ENCODE measurements at regions not wholly inside any gene's neighbourhood (a gene's known extent, or its start where the extent isn't known, plus 50 kb on each side); places are given as distances from the start of the nearest gene placed in this dataset.

GRCh38 chr10:113259576-113260226 is 293.2 kb upstream of the HABP2 start:
- no peak for DNase-seq (ENCODE audit: low read depth in 2 of 2)

- no peak for DNase-seq (ENCODE audit: low read depth in 2 of 2)
Measured at GRCh38 chr10:113261161-113261560, 291.7 kb upstream of the HABP2 start.

GRCh38 chr10:113261611-113262091 is 291.2 kb upstream of the HABP2 start:
- DNase-seq (ENCODE audit: low read depth in 2 of 2), result no peak

DNA sequence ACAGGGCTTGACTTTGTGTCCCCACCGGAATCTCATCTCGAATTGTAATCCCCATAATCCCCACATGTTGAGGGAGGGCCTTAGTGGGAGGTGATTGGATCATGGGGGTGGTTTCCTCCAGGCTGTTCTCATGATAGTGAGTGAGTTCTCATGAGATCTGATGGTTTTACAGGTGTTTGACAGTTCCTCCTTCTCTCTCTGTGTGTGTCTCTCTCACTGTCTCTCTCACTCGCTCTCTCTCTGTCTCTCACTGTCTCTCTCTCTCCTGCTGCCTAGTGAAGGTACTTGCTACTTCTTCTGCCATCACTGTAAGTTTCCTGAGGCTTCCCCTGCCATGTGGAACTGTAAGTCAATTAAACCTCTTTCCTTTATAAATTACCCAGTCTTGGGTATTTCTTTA is 289.8 kb upstream of the HABP2 start:
- no peak for DNase-seq (ENCODE audit: low read depth in 2 of 2)

DNA sequence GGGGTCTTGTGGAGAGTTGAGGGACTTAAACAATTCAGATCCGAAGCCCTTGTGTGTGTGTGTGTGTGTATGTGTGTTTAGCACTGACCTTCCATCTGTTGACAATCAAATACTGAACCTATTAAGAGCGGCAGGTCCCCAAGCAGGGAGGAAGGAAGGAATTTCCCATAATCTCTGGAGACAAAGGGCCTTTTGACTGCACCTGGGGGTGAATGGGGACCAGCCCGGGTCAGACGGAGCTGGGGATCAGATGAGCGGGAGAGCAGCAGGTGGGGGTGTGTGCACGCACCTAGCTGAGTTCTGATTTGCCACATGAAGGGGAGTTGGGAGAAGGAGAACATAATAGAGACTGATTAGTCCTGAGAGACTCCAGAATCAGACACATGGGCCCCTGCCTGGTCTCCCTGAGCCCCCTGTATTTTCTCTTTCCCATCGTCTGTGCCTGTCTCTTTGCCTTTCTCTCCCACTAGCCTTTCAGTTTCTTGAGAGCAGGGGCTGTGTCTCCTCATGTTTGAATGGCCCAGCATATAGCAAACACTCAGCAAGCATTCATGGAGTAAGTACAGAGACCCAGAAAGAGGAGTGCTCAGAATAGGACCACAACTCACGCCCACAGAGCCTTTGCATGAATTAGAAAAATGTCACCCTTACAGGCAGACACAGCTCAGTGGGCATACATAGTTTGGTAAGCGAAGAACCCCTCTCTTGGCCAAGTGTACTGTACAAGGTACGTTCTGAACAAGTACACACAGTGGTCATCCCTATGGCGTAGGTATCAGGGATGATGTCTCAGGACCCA is 288.3 kb upstream of the HABP2 start:
- DNase-seq (ENCODE audit: low read depth in 2 of 2), result no peak

DNA sequence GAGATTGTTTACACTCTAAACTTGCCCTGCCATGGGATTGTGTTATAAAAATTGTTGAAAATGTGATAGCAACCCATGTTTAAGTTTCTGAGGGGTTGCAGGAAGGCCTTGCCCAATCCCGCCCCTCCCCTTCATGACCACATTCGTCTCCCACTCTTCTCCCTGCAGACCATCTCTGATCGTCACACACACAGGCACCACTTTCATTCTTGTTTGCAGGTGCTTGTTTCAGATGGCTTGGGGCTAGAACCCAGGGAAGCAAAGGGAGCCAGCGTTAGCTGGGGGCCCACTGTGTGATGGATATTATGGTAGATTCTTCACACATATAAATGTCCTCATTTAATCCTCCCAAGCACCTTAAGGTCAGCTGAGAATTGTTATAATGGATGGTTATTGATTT is 286.7 kb upstream of the HABP2 start:
- no peak for DNase-seq (ENCODE audit: low read depth in 2 of 2)

- no peak for DNase-seq (ENCODE audit: low read depth in 2 of 2)
Measured at GRCh38 chr10:113267619-113268562, 285.0 kb upstream of the HABP2 start.

GRCh38 chr10:113269333-113269732 is 283.5 kb upstream of the HABP2 start:
- DNase-seq (ENCODE audit: low read depth in 2 of 2), result no peak

DNA sequence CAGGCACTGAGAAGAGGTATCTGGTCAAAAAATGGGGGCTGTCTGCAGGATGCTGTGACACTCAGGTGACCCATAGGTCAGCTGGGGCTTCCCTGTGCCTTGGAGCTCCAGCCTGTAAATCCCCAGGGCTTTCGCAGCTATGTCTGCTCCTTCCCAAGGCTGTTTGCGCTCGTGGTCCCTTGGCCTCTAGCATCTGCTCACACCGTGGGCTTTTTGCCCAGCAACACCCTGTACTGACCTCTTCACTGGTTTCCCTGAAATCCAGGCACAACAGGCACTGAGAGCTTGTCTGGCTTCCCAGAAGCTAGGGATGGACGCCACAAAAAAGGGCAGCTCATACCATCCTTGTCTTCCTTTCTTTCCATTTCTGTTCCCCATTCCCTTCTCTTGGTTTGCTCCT is 280.3 kb upstream of the HABP2 start:
- DNase-seq (ENCODE audit: low read depth in 2 of 2), result no peak

GRCh38 chr10:113273181-113274163 is 279.4 kb upstream of the HABP2 start:
- no peak for DNase-seq (ENCODE audit: low read depth in 2 of 2)

DNA sequence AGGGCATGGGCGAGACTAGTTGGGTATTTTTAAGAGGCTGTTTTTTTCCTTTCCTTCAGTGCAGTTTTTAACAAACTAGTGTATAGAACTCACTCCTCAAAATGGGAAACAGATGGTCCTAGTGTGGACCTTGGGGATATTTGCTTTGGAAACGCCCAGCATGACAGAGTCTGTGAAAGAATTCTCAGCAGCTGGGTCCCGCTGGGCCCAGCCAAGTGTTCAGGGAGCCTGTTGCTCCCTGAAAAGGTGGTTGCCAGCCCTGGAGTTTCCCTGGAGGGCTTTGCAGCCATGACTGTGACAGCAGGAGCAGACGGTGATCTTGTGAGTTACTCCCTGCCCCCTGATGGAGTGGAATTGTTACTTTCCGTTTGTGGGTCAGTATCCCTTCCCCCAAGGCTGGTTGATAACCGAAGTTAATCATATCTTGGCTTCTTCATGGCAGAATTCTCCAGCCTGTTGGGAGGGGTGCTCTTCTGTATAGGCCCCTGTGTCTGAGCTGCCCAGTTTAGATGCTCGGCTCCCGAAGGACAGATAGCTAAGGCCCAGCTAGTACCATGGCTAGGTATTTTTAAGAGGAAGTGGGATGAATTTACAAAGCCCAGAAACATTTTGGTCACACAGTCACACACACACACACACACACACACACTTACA is 278.6 kb upstream of the HABP2 start:
- no peak for DNase-seq (ENCODE audit: low read depth in 2 of 2)

- no peak for DNase-seq (ENCODE audit: low read depth in 2 of 2)
Measured at GRCh38 chr10:113278221-113278620, 274.6 kb upstream of the HABP2 start.

DNA sequence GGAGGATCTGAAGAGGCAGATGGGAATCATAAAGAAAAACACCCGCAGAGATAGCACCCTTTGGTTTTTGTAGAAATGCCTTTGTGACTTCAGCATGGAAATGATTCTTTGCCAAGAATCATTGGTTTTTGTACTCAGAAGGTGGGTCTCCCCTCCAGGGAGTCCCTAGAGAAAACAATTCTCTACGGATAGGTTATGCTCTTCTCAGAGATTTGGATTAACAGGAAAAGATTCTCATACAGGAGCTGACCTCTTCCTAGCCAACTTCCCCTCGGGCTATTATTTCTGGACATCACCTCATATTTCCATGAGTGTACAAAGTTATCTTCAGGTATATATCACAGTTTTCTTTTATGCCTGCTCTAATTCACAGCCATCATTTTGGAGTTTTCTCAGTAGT is 274.2 kb upstream of the HABP2 start:
- no peak for DNase-seq (ENCODE audit: low read depth in 2 of 2)

- no peak for DNase-seq (ENCODE audit: low read depth in 2 of 2)
Measured at GRCh38 chr10:113279262-113279661, 273.6 kb upstream of the HABP2 start.

GRCh38 chr10:113282564-113282963 is 270.3 kb upstream of the HABP2 start:
- no peak for DNase-seq (ENCODE audit: low read depth in 2 of 2)

DNA sequence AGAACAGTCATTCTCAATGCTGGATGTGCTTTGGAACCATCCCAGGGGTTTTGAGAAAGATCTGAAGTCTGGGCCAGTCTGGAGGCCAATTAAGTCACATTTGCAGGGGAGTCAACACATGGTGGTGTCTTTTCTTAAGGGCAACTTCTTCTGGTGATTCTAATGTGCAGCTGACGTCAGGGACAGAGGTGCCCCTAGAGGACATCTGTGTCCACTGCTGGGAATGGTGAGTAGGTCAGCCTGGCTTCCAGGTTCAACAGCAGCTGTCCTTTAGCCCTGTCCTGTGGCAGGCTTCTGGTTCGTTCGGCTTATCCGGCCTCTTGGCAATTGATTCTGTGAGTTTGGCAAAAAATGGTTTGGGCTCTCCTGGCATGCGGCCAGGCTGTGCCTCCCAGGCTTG is 269.7 kb upstream of the HABP2 start:
- no peak for DNase-seq (ENCODE audit: low read depth in 2 of 2)

DNA sequence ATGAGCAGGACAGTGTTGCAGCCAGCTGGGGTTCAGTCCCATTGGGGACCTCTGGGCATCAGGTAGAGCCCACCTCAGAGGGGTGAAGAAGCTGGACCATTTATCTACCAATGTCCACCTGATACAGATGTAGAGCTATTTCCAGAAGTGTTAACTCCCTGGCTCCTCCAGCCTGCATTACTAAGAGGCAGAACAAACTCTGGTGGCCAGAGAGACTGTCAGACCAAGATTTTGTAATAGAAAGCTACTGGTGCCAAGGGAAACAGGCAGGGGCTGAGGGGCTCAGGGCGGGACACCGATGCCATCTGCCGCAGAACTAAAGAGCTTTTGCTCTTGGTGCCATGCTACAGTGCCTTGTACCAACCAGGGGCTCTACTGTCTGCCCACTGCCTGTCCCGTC is 268.2 kb upstream of the HABP2 start:
- DNase-seq (ENCODE audit: low read depth in 2 of 2), result no peak

GRCh38 chr10:113285305-113285704 is 267.5 kb upstream of the HABP2 start:
- no peak for DNase-seq (ENCODE audit: low read depth in 2 of 2)

GRCh38 chr10:113287592-113287991 is 265.3 kb upstream of the HABP2 start:
- DNase-seq (ENCODE audit: low read depth in 2 of 2), result no peak

- DNase-seq (ENCODE audit: low read depth in 2 of 2), result no peak
Measured at GRCh38 chr10:113290137-113290536, 262.7 kb upstream of the HABP2 start.

All from stimulated activated CD4-positive, alpha-beta T cell treated with anti-CD3 and anti-CD28 coated beads, Interleukin-1b, Interleukin-23, amount 100 ng/mL, for 1 hour (primary cell).